ENCODE measurements at regions not wholly inside any gene's neighbourhood (a gene's known extent, or its start where the extent isn't known, plus 50 kb on each side); places are given as distances from the start of the nearest gene placed in this dataset.

GRCh38 chr6:126842769-126843168 is 275.7 kb upstream of the RSPO3 start:
- TF ChIP-seq CTCF (IDR thresholded peaks at IDR 0.05 in 2 of 3, conservative IDR thresholded peaks at IDR 0.05 in 1 of 3; ENCODE audit: borderline replicate concordance in 1 of 3, insufficient read depth in 1 of 3, low read depth in 2 of 3, low read length in 2 of 3) (no peak), POLR2AphosphoS5 (IDR thresholded peaks at IDR 0.05; ENCODE audit: low read depth, low read length) (no peak), EZH2phosphoT487 (IDR thresholded peaks at IDR 0.05; ENCODE audit: borderline replicate concordance) (no peak), CEBPB (IDR thresholded peaks at IDR 0.05; ENCODE audit: low read depth) (no peak), POLR2A (IDR thresholded peaks at IDR 0.05; ENCODE audit: borderline replicate concordance, extremely low read depth, insufficient read depth, insufficient read length) (no peak), REST (IDR thresholded peaks at IDR 0.05; ENCODE audit: low read depth) (no peak), MAX (IDR thresholded peaks at IDR 0.05) (no peak), ZFX (IDR thresholded peaks at IDR 0.05) (no peak), ATF3 (IDR thresholded peaks at IDR 0.05) (no peak)
